Mesenchymal stem cell (in vitro differentiated cells and primary cell): ENCODE measurements at regions not wholly inside any gene's neighbourhood (a gene's known extent, or its start where the extent isn't known, plus 50 kb on each side); places are given as distances from the start of the nearest gene placed in this dataset.

Experiments
- DNase-seq: peaks from one replicate; pipeline ENCODE4 v3.0.0-alpha.2; 2013
- H2AFZ ChIP-seq: one replicate; pipeline ENCODE4 v1.6.1; 2013; ENCODE audit warnings: low read depth, mild to moderate bottlenecking, control low read depth, inconsistent platforms, low read length, moderate library complexity
- H2AK5ac ChIP-seq: 2 replicates; pipeline ENCODE4 v1.6.1; 2013; ENCODE audit warnings: low read length, moderate library complexity, mild to moderate bottlenecking, inconsistent platforms; ENCODE audit not compliant: severe bottlenecking
- H2BK120ac ChIP-seq: one replicate; pipeline ENCODE4 v1.6.1; 2013; ENCODE audit warnings: low read depth, mild to moderate bottlenecking, inconsistent platforms, low read length, moderate library complexity
- H2BK12ac ChIP-seq, 2 experiments: one replicate each; pipeline ENCODE4 v1.6.1; 2013; ENCODE audit warnings: inconsistent platforms in 2 of 2, low read length in 2 of 2, mild to moderate bottlenecking in 2 of 2, moderate library complexity in 2 of 2, control low read depth in 1 of 2
- H2BK15ac ChIP-seq: one replicate; pipeline ENCODE4 v1.6.1; 2013; ENCODE audit warnings: mild to moderate bottlenecking, low read depth, inconsistent platforms; ENCODE audit not compliant: poor library complexity, severe bottlenecking
- H2BK5ac ChIP-seq: 2 replicates; pipeline ENCODE4 v1.6.1; 2013; ENCODE audit warnings: low read depth, mild to moderate bottlenecking, low read length, control low read depth, inconsistent platforms; ENCODE audit not compliant: poor library complexity, severe bottlenecking
- H3K14ac ChIP-seq, 2 experiments: one replicate each; pipeline ENCODE4 v1.6.1; 2013; ENCODE audit warnings: inconsistent platforms in 2 of 2, low read length in 2 of 2, control low read depth in 1 of 2, mild to moderate bottlenecking in 1 of 2, moderate library complexity in 1 of 2
- H3K18ac ChIP-seq, 2 experiments: one replicate each; pipeline ENCODE4 v1.6.1; 2013; ENCODE audit warnings: inconsistent platforms in 2 of 2, low read length in 2 of 2, control low read depth in 1 of 2, low read depth in 1 of 2, mild to moderate bottlenecking in 1 of 2
- H3K23ac ChIP-seq, 2 experiments: one replicate each; pipeline ENCODE4 v1.6.1; 2013; ENCODE audit warnings: inconsistent platforms in 2 of 2, low read length in 2 of 2, mild to moderate bottlenecking in 2 of 2, moderate library complexity in 2 of 2, control low read depth in 1 of 2
- H3K27ac ChIP-seq: 2 replicates; pipeline ENCODE4 v1.5.1; 2013; ENCODE audit warnings: mild to moderate bottlenecking, moderate library complexity, low read length, control low read depth, inconsistent platforms; ENCODE audit not compliant: poor library complexity, severe bottlenecking
- H3K27me3 ChIP-seq, 2 experiments: 2 replicates each; pipeline versions ENCODE4 v1.6.1 to v1.7.0; 2013; ENCODE audit warnings: low read length in 2 of 2, mild to moderate bottlenecking in 2 of 2, moderate library complexity in 2 of 2, control low read depth in 1 of 2, inconsistent platforms in 1 of 2; ENCODE audit not compliant: control insufficient read depth in 1 of 2, insufficient read depth in 1 of 2
- H3K36me3 ChIP-seq, 2 experiments: 2 replicates each; pipeline versions ENCODE4 v1.6.1 to v1.7.0; 2013; ENCODE audit warnings: low read length in 2 of 2, control low read depth in 1 of 2, inconsistent platforms in 1 of 2, low read depth in 1 of 2, mild to moderate bottlenecking in 1 of 2; ENCODE audit not compliant: insufficient read depth in 2 of 2, control insufficient read depth in 1 of 2
- H3K4ac ChIP-seq, 2 experiments: one replicate each; pipeline ENCODE4 v1.6.1; 2013; ENCODE audit warnings: inconsistent platforms in 2 of 2, low read length in 2 of 2, mild to moderate bottlenecking in 2 of 2, moderate library complexity in 2 of 2, control low read depth in 1 of 2, low read depth in 1 of 2
- H3K4me1 ChIP-seq: 2 replicates; pipeline ENCODE4 v1.6.1; 2013; ENCODE audit warnings: low read depth, low read length, control low read depth; ENCODE audit not compliant: control insufficient read depth, insufficient read depth
- H3K4me2 ChIP-seq: 2 replicates; pipeline ENCODE4 v1.6.1; 2013; ENCODE audit warnings: low read length, mild to moderate bottlenecking, inconsistent platforms; ENCODE audit not compliant: poor library complexity, severe bottlenecking
- H3K4me3 ChIP-seq, 2 experiments: 2 replicates each; pipeline versions ENCODE4 v1.5.1 to v1.7.0; 2013; ENCODE audit warnings: low read length in 2 of 2, mild to moderate bottlenecking in 2 of 2, control low read depth in 1 of 2, low read depth in 1 of 2; ENCODE audit not compliant: insufficient read depth in 1 of 2
- H3K79me1 ChIP-seq: replicated peaks from 2 replicates; pipeline ENCODE4 v1.6.1; 2013; ENCODE audit warnings: mild to moderate bottlenecking, control low read depth, low read length, inconsistent platforms; ENCODE audit not compliant: poor library complexity, severe bottlenecking
- H3K9ac ChIP-seq: 2 replicates; pipeline ENCODE4 v1.7.0; 2013; ENCODE audit warnings: mild to moderate bottlenecking, low read length, moderate library complexity
- H3K9me3 ChIP-seq: 2 replicates; pipeline ENCODE4 v1.7.0; 2013; ENCODE audit warnings: mild to moderate bottlenecking, low read length; ENCODE audit not compliant: control insufficient read depth
- H4K8ac ChIP-seq: one replicate; pipeline ENCODE4 v1.6.1; 2013; ENCODE audit warnings: inconsistent platforms, mild to moderate bottlenecking, low read length, moderate library complexity
- H4K91ac ChIP-seq: one replicate; pipeline ENCODE4 v1.6.1; 2013; ENCODE audit warnings: mild to moderate bottlenecking, low read length, inconsistent platforms
- WGBS: methylation state at CpG from one replicate; pipeline ENCODE4 v1.1.7; 2013; ENCODE audit warnings: mixed read lengths; 5-methylcytosine and 5-hydroxymethylcytosine counted together

DNA sequence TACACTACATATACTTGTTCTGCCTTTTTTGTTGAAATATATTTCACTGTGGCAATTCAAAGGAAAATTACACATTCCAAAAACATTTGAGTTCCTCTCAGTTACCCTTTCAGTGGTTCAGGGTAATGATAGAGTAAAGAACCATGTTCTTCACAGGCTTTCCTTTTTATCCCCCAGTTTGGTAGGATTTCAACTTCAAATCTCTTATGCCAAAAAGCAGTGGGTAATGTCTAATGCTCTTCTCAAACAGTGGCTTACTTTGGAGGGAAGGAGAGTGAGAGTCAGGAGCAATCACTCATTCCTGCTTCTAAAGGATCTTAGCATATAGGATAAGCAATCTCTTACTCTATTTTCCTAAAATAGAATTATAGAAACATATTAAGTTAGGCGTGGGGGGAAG is 290.6 kb downstream of the ZEB2 start:
- no peak overlapping the region for H3K27ac ChIP-seq
- H3K14ac ChIP-seq = no peak overlapping the region
- no peak overlapping the region for H4K91ac ChIP-seq
- no peak overlapping the region for H3K4ac ChIP-seq
- H3K9me3 ChIP-seq = no peaks in the 10 kb centered on the region
- DNase-seq = no peak
- peaks cover 2% of the 10 kb centered on the region for H3K79me1 ChIP-seq
- no peak overlapping the region for H3K4me2 ChIP-seq
- H3K36me3 ChIP-seq = no peaks in the 10 kb centered on the region
- H3K27me3 ChIP-seq = no peaks in the 10 kb centered on the region
- H3K9ac ChIP-seq = no peak overlapping the region
- no peak overlapping the region for H2AK5ac ChIP-seq
- H4K8ac ChIP-seq = no peak overlapping the region
- no CpG with 5 or more reads among the region's 1 CpG for WGBS
- H2AFZ ChIP-seq = no peak overlapping the region
- H2BK5ac ChIP-seq = no peak overlapping the region
- no peak overlapping the region for H2BK120ac ChIP-seq
- no peak overlapping the region for H3K23ac ChIP-seq
- no peak overlapping the region for H3K4me3 ChIP-seq
- no peaks in the 10 kb centered on the region for H3K4me1 ChIP-seq
- H2BK12ac ChIP-seq = no peak overlapping the region
- H3K18ac ChIP-seq = no peak overlapping the region
- no peak overlapping the region for H2BK15ac ChIP-seq

DNA sequence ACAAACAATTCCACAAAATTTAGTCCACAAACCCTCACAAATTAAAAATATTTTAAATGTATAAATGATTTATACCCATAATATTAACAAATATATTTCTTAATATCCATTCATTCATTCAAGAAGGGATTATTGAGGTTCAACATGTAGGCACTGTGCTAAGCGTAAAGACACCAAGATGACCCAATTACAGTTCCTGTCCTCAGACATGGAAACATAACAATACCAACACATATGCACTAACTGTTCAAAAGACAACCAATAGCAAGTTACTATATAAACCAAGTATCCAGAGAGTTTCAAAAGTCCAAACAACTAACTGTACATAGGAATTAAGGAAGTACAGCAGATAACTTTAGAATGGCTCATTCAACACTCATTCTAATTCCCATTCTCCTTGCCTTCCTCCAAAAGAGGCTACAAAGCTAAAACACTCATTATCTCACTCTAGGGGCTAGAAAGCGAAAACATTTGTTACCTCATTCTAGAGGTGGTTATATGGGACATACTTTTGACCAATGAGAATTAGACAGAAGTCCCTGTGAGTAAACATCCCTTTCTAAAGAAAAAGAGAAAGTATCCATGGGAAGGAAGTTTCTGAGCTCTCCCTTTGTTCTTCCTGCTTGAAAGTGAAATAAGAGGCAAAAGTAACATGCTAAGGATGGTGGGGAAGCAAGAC is 292.4 kb downstream of the ZEB2 start:
- Histone ChIP-seq H4K8ac (no peak overlapping the region), H3K14ac (no peak overlapping the region), H3K4me2 (no peak overlapping the region), H3K9me3 (no peaks in the 10 kb centered on the region), H3K9ac (no peak overlapping the region), H3K36me3 (no peaks in the 10 kb centered on the region), H3K4me3 (no peak overlapping the region), H3K27ac (no peak overlapping the region), H3K4ac (no peak overlapping the region), H3K23ac (no peak overlapping the region), H4K91ac (no peak overlapping the region), H2BK120ac (no peak overlapping the region), H3K18ac (no peak overlapping the region), H3K4me1 (no peaks in the 10 kb centered on the region), H2AFZ (no peak overlapping the region), H2BK15ac (no peak overlapping the region), H2AK5ac (no peak overlapping the region), H3K27me3 (no peaks in the 10 kb centered on the region), H3K79me1 (no peaks in the 10 kb centered on the region), H2BK5ac (no peak overlapping the region), H2BK12ac (no peak overlapping the region)
- no peak for DNase-seq
- 100% methylated on average over 1 of the region's 2 CpGs for WGBS

DNA sequence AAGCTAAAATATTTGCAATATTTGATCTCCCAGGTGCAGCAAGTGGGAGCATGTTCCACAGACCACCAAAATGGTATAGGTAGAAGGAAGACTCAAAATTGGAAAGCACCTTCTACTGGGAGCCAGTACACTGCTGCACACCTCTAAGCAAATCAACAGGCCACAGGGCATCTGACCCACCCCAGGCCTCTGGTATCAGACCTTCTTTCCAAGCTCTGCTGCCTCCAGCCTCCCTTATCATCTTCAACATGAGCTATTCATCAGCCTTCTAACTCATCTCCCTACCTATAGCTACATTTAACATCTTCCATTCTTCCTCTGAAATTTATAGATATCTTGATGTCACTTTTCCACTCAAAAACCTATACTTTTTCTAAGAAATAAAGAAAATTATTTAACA is 294.8 kb downstream of the ZEB2 start:
- H2BK120ac ChIP-seq = no peak overlapping the region
- no peak overlapping the region for H2AK5ac ChIP-seq
- no peak overlapping the region for H3K4me2 ChIP-seq
- H2AFZ ChIP-seq = no peak overlapping the region
- no peaks in the 10 kb centered on the region for H3K36me3 ChIP-seq
- no peak overlapping the region for H4K8ac ChIP-seq
- H3K14ac ChIP-seq = no peak overlapping the region
- H3K23ac ChIP-seq = no peak overlapping the region
- DNase-seq = no peak
- no peak overlapping the region for H3K9ac ChIP-seq
- no peak overlapping the region for H2BK12ac ChIP-seq
- H3K4ac ChIP-seq = no peak overlapping the region
- H3K4me1 ChIP-seq = no peaks in the 10 kb centered on the region
- H3K4me3 ChIP-seq = no peak overlapping the region
- H3K9me3 ChIP-seq = no peaks in the 10 kb centered on the region
- H3K27ac ChIP-seq = no peak overlapping the region
- no peaks in the 10 kb centered on the region for H3K27me3 ChIP-seq
- H3K79me1 ChIP-seq = no peaks in the 10 kb centered on the region
- no peak overlapping the region for H2BK15ac ChIP-seq
- no peak overlapping the region for H2BK5ac ChIP-seq
- H4K91ac ChIP-seq = no peak overlapping the region
- H3K18ac ChIP-seq = no peak overlapping the region

DNA sequence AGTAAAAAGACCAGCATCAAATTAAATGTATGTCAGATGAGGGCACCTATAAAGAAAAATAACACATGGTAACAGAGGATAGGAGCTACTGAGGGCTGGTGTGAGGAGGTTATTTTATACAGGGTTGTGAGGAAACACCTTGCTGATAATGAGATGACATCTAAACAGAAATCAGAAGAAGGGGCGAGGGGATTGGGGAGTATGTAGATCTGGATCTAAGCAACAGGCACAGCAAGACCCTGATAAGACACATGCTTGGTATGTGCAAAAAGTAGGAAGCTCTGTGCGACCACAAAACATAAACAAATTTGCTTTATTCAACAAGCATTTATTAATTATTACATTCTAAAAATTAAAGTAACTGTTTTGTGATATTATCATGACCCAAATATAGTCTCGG is 295.4 kb downstream of the ZEB2 start:
- no peak overlapping the region for H3K9ac ChIP-seq
- no peak overlapping the region for H4K8ac ChIP-seq
- no peaks in the 10 kb centered on the region for H3K4me1 ChIP-seq
- H3K36me3 ChIP-seq = no peaks in the 10 kb centered on the region
- H3K79me1 ChIP-seq = no peaks in the 10 kb centered on the region
- H3K27ac ChIP-seq = no peak overlapping the region
- H3K9me3 ChIP-seq = no peaks in the 10 kb centered on the region
- H3K4me2 ChIP-seq = no peak overlapping the region
- no peaks in the 10 kb centered on the region for H3K27me3 ChIP-seq
- H3K4ac ChIP-seq = no peak overlapping the region
- no peak for DNase-seq
- H2BK120ac ChIP-seq = no peak overlapping the region
- H3K14ac ChIP-seq = no peak overlapping the region
- H2AFZ ChIP-seq = no peak overlapping the region
- H3K18ac ChIP-seq = no peak overlapping the region
- no peak overlapping the region for H2AK5ac ChIP-seq
- H2BK15ac ChIP-seq = no peak overlapping the region
- no peak overlapping the region for H2BK12ac ChIP-seq
- H3K4me3 ChIP-seq = no peak overlapping the region
- no peak overlapping the region for H3K23ac ChIP-seq
- no peak overlapping the region for H4K91ac ChIP-seq
- H2BK5ac ChIP-seq = no peak overlapping the region
- 100% methylated on average over 2 of the region's 3 CpGs for WGBS
